ENCODE measurements at regions not wholly inside any gene's neighbourhood (a gene's known extent, or its start where the extent isn't known, plus 50 kb on each side); places are given as distances from the start of the nearest gene placed in this dataset.

GRCh38 chr3:193861012-193861411 is 268.0 kb downstream of the OPA1 start:
- peaks cover 6% of the 10 kb centered on the region for H3K4me1 ChIP-seq (ENCODE audit: control insufficient read depth, low read length)
- no peaks in the 10 kb centered on the region for H3K9me3 ChIP-seq (ENCODE audit: control insufficient read depth, insufficient read depth, low read length)
- no peak overlapping the region for H3K27ac ChIP-seq (ENCODE audit: low read depth, low read length)
- no peak for TF ChIP-seq EZH2phosphoT487 (IDR thresholded peaks at IDR 0.05; ENCODE audit: borderline replicate concordance, low read length)
- TF ChIP-seq CTCF (IDR thresholded peaks at IDR 0.05; ENCODE audit: low read depth, low read length, poor library complexity, severe bottlenecking): no peak
- H3F3A ChIP-seq (ENCODE audit: control insufficient read depth, insufficient read depth): no peaks in the 10 kb centered on the region
- H3K79me2 ChIP-seq (ENCODE audit: control insufficient read depth, low read length): no peaks in the 10 kb centered on the region
- no peaks in the 10 kb centered on the region for H3K36me3 ChIP-seq (ENCODE audit: control insufficient read depth, low read length)
- no peaks in the 10 kb centered on the region for H3K9me2 ChIP-seq (replicated peaks; ENCODE audit: control insufficient read depth, low read length)
- no peak overlapping the region for H3K4me3 ChIP-seq (ENCODE audit: low read length)
- no peaks in the 10 kb centered on the region for H4K20me1 ChIP-seq (ENCODE audit: control insufficient read depth, insufficient read depth, low read depth, low read length)
- no peaks in the 10 kb centered on the region for H3K27me3 ChIP-seq (ENCODE audit: control insufficient read depth, low read length)
- no peak overlapping the region for H3K4me2 ChIP-seq (ENCODE audit: low read length)

- H3K27ac ChIP-seq (ENCODE audit: low read depth, low read length): no peak overlapping the region
- TF ChIP-seq CTCF (IDR thresholded peaks at IDR 0.05; ENCODE audit: low read depth, low read length, poor library complexity, severe bottlenecking): no peak
- TF ChIP-seq EZH2phosphoT487 (IDR thresholded peaks at IDR 0.05; ENCODE audit: borderline replicate concordance, low read length): no peak
- H3K4me3 ChIP-seq (ENCODE audit: low read length): no peak overlapping the region
- no peak overlapping the region for H3K4me2 ChIP-seq (ENCODE audit: low read length)
- no peaks in the 10 kb centered on the region for H4K20me1 ChIP-seq (ENCODE audit: control insufficient read depth, insufficient read depth, low read depth, low read length)
- H3K36me3 ChIP-seq (ENCODE audit: control insufficient read depth, low read length): no peaks in the 10 kb centered on the region
- H3K9me2 ChIP-seq (replicated peaks; ENCODE audit: control insufficient read depth, low read length): no peaks in the 10 kb centered on the region
- H3K4me1 ChIP-seq (ENCODE audit: control insufficient read depth, low read length): peaks cover 25% of the 10 kb centered on the region
- no peaks in the 10 kb centered on the region for H3K27me3 ChIP-seq (ENCODE audit: control insufficient read depth, low read length)
- H3F3A ChIP-seq (ENCODE audit: control insufficient read depth, insufficient read depth): no peaks in the 10 kb centered on the region
- no peaks in the 10 kb centered on the region for H3K9me3 ChIP-seq (ENCODE audit: control insufficient read depth, insufficient read depth, low read length)
- no peaks in the 10 kb centered on the region for H3K79me2 ChIP-seq (ENCODE audit: control insufficient read depth, low read length)
Observed at GRCh38 chr3:193862843-193863242, 269.8 kb downstream of the OPA1 start.

- Histone ChIP-seq H3K4me3 (ENCODE audit: low read length) (no peak overlapping the region), H3K27ac (ENCODE audit: low read depth, low read length) (no peak overlapping the region), H3K9me3 (ENCODE audit: control insufficient read depth, insufficient read depth, low read length) (no peaks in the 10 kb centered on the region), H3K9me2 (replicated peaks; ENCODE audit: control insufficient read depth, low read length) (no peaks in the 10 kb centered on the region), H3K27me3 (ENCODE audit: control insufficient read depth, low read length) (no peaks in the 10 kb centered on the region), H3K79me2 (ENCODE audit: control insufficient read depth, low read length) (no peaks in the 10 kb centered on the region), H3K36me3 (ENCODE audit: control insufficient read depth, low read length) (no peaks in the 10 kb centered on the region), H3K4me1 (ENCODE audit: control insufficient read depth, low read length) (peaks cover 34% of the 10 kb centered on the region), H4K20me1 (ENCODE audit: control insufficient read depth, insufficient read depth, low read depth, low read length) (no peaks in the 10 kb centered on the region), H3K4me2 (ENCODE audit: low read length) (no peak overlapping the region), H3F3A (ENCODE audit: control insufficient read depth, insufficient read depth) (no peaks in the 10 kb centered on the region)
- TF ChIP-seq CTCF (IDR thresholded peaks at IDR 0.05; ENCODE audit: low read depth, low read length, poor library complexity, severe bottlenecking) (no peak), EZH2phosphoT487 (IDR thresholded peaks at IDR 0.05; ENCODE audit: borderline replicate concordance, low read length) (no peak)
Observed at GRCh38 chr3:193863657-193864357, 270.8 kb downstream of the OPA1 start.
